Gastroesophageal sphincter (tissue), 4 donors: ENCODE measurements at regions not wholly inside any gene's neighbourhood (a gene's known extent, or its start where the extent isn't known, plus 50 kb on each side); places are given as distances from the start of the nearest gene placed in this dataset.
"Not testable (repeated sequence)": the region's sequence is repeated elsewhere in the genome, so short reads cannot be mapped to it uniquely, and the experiment has no call there.

Source experiments
- ATAC-seq: fragments of 150-250 bp; one replicate; pipeline ENCODE4 v1.9.1; 2016; ENCODE audit warnings: mild to moderate bottlenecking, moderate library complexity
- H3K27ac ChIP-seq, 4 donors: fragments of 200-600 bp; sonication (generic) in 3 of 4; 1 replicate in 3 of 4; 2 replicates in 1 of 4; pipeline ENCODE4 v1.5.1; 2016 to 2019
- H3K27me3 ChIP-seq: fragments of 200-600 bp; sonication (generic); one replicate; pipeline ENCODE4 v1.5.1; 2019
- H3K36me3 ChIP-seq, 2 donors: fragments of 200-600 bp; sonication (generic); one replicate each; pipeline ENCODE4 v1.5.1; 2019; ENCODE audit warnings: control low read depth in 1 of 2
- H3K4me1 ChIP-seq, 3 donors: fragments of 200-600 bp; sonication (generic); 1 replicate in 2 of 3; 2 replicates in 1 of 3; pipeline ENCODE4 v1.5.1; 2016 to 2019; ENCODE audit warnings: control low read depth in 2 of 3
- H3K4me3 ChIP-seq, 2 donors: fragments of 200-600 bp; sonication (generic); one replicate each; pipeline ENCODE4 v1.5.1; 2019; ENCODE audit warnings: mild to moderate bottlenecking in 1 of 2, moderate library complexity in 1 of 2
- H3K9me3 ChIP-seq, 3 donors: fragments of 200-600 bp; sonication (generic); one replicate each; pipeline ENCODE4 v1.5.1; 2017 to 2019; ENCODE audit warnings: control low read depth in 2 of 3
- CTCF ChIP-seq, 4 experiments: fragments of 200-600 bp in 2 of 4; fragments of 450-650 bp in 2 of 4; sonication (generic) in 1 of 4; IDR thresholded peaks; one replicate each; pipeline ENCODE4 v1.5.1; 2017 to 2019; ENCODE audit warnings: antibody characterized with exemption in 4 of 4, mild to moderate bottlenecking in 2 of 4, moderate library complexity in 2 of 4
- EP300 ChIP-seq: sonication (generic); formaldehyde crosslinking; IDR thresholded peaks from one replicate; pipeline ENCODE4 v1.6.1; 2017; ENCODE audit warnings: antibody characterized with exemption, mild to moderate bottlenecking
- POLR2A ChIP-seq, 2 donors: fragments of 450-650 bp; IDR thresholded peaks; one replicate each; pipeline ENCODE4 v1.6.1; 2017; ENCODE audit warnings: antibody characterized with exemption in 2 of 2, mild to moderate bottlenecking in 2 of 2, moderate library complexity in 1 of 2
- POLR2AphosphoS5 ChIP-seq: sonication (generic); formaldehyde crosslinking; IDR thresholded peaks from one replicate; pipeline ENCODE4 v1.6.1; 2017; ENCODE audit warnings: antibody characterized with exemption
- WGBS, 2 donors: methylation state at CpG; one replicate each; pipeline ENCODE4 v1.1.5; 2018; ENCODE audit warnings: low coverage in 1 of 2; 5-methylcytosine and 5-hydroxymethylcytosine counted together

GRCh38 chr12:60602601-60603000 is 1006.8 kb downstream of the SLC16A7 start:
- no peaks in the 10 kb centered on the region for H3K4me1 ChIP-seq
- no peak for TF ChIP-seq POLR2AphosphoS5
- TF ChIP-seq EP300: no peak
- TF ChIP-seq POLR2A (IDR thresholded peaks at IDR 0.05): no peak
- TF ChIP-seq CTCF (IDR thresholded peaks at IDR 0.05): no peak
- H3K27ac ChIP-seq: no peak overlapping the region
- no peaks in the 10 kb centered on the region for H3K27me3 ChIP-seq
- H3K9me3 ChIP-seq: peaks cover 0 to 19% (median 0%) of the 10 kb centered on the region in 3 donors
- no peak for ATAC-seq
- 61 to 100% methylated on average over 1 of the region's 1 CpG for WGBS, 2 donors
- H3K36me3 ChIP-seq: no peaks in the 10 kb centered on the region
- H3K4me3 ChIP-seq: no peak overlapping the region

GRCh38 chr12:60603475-60603874 is 1007.6 kb downstream of the SLC16A7 start:
- H3K27ac ChIP-seq, H3K4me3 ChIP-seq, H3K27me3 ChIP-seq, H3K4me1 ChIP-seq, H3K36me3 ChIP-seq, ATAC-seq: not testable (repeated sequence)
- 71 to 77% methylated on average over 4 of the region's 5 CpGs for WGBS, 2 donors
- H3K9me3 ChIP-seq: peaks cover 0 to 19% (median 0%) of the 10 kb centered on the region in 3 donors

- peaks cover 0 to 20% (median 0%) of the 10 kb centered on the region in 3 donors for H3K9me3 ChIP-seq
- ATAC-seq: no peak
- H3K4me3 ChIP-seq: no peak overlapping the region
- no peak for TF ChIP-seq CTCF (IDR thresholded peaks at IDR 0.05)
- TF ChIP-seq POLR2A (IDR thresholded peaks at IDR 0.05): no peak
- TF ChIP-seq EP300: no peak
- H3K27ac ChIP-seq: no peak overlapping the region
- no peaks in the 10 kb centered on the region for H3K27me3 ChIP-seq
- no peaks in the 10 kb centered on the region for H3K4me1 ChIP-seq
- no peaks in the 10 kb centered on the region for H3K36me3 ChIP-seq
Measured at GRCh38 chr12:60616400-60616799, 1020.6 kb downstream of the SLC16A7 start.

GRCh38 chr12:60630796-60631195 is 1035.0 kb downstream of the SLC16A7 start:
- Histone ChIP-seq H3K9me3 (no peaks in the 10 kb centered on the region), H3K27me3 (no peaks in the 10 kb centered on the region), H3K4me3 (no peak overlapping the region), H3K36me3 (no peaks in the 10 kb centered on the region), H3K4me1 (no peaks in the 10 kb centered on the region), H3K27ac (no peak overlapping the region)
- 79% methylated on average over 1 of the region's 1 CpG; no CpG with 5 or more reads in 1 of the 2 donors for WGBS, 2 donors
- no peak for TF ChIP-seq EP300
- no peak for TF ChIP-seq POLR2AphosphoS5
- no peak for TF ChIP-seq CTCF (IDR thresholded peaks at IDR 0.05)
- no peak for TF ChIP-seq POLR2A (IDR thresholded peaks at IDR 0.05)
- ATAC-seq: no peak

- Histone ChIP-seq H3K9me3 (peaks cover 0 to 14% (median 0%) of the 10 kb centered on the region in 3 donors), H3K27ac (no peak overlapping the region), H3K4me1 (no peaks in the 10 kb centered on the region), H3K36me3 (no peaks in the 10 kb centered on the region), H3K4me3 (no peak overlapping the region), H3K27me3 (no peaks in the 10 kb centered on the region)
- 78 to 80% methylated on average over 1 of the region's 1 CpG for WGBS, 2 donors
- no peak for ATAC-seq
- no peak for TF ChIP-seq POLR2A (IDR thresholded peaks at IDR 0.05)
- no peak for TF ChIP-seq POLR2AphosphoS5
- TF ChIP-seq CTCF (IDR thresholded peaks at IDR 0.05): no peak
- no peak for TF ChIP-seq EP300
Measured at GRCh38 chr12:60644076-60644475, 1048.2 kb downstream of the SLC16A7 start.

GRCh38 chr12:60666895-60667294 is 1071.1 kb downstream of the SLC16A7 start:
- ATAC-seq: no peak
- Histone ChIP-seq H3K4me1 (no peaks in the 10 kb centered on the region), H3K36me3 (no peaks in the 10 kb centered on the region), H3K27ac (no peak overlapping the region), H3K9me3 (no peaks in the 10 kb centered on the region), H3K4me3 (no peak overlapping the region), H3K27me3 (no peaks in the 10 kb centered on the region)
- WGBS, 2 donors: 82 to 90% methylated on average over 5 of the region's 5 CpGs
- TF ChIP-seq EP300 (no peak), POLR2A (IDR thresholded peaks at IDR 0.05) (no peak), POLR2AphosphoS5 (no peak), CTCF (IDR thresholded peaks at IDR 0.05) (no peak)
